Trophoblast cell (in vitro differentiated cells and primary cell): ENCODE measurements at regions not wholly inside any gene's neighbourhood (a gene's known extent, or its start where the extent isn't known, plus 50 kb on each side); places are given as distances from the start of the nearest gene placed in this dataset.

ENCODE experiments used
- DNase-seq, 2 donors: peaks; one replicate each; pipeline ENCODE4 v3.0.0-alpha.2; 2016
- H2AFZ ChIP-seq: 2 replicates; pipeline ENCODE4 v1.6.1; 2013; ENCODE audit warnings: low read length, moderate library complexity, mild to moderate bottlenecking; ENCODE audit not compliant: insufficient read depth, poor library complexity
- H2AK5ac ChIP-seq: 2 replicates; pipeline ENCODE4 v1.6.1; 2013; ENCODE audit warnings: mild to moderate bottlenecking, low read length
- H2BK120ac ChIP-seq: 2 replicates; pipeline ENCODE4 v1.6.1; 2013; ENCODE audit warnings: low read length, mild to moderate bottlenecking, moderate library complexity; ENCODE audit not compliant: insufficient read depth, poor library complexity
- H2BK12ac ChIP-seq: 2 replicates; pipeline ENCODE4 v1.6.1; 2013; ENCODE audit warnings: mild to moderate bottlenecking, low read length, moderate library complexity
- H2BK5ac ChIP-seq: 2 replicates; pipeline ENCODE4 v1.6.1; 2013; ENCODE audit warnings: low read length, low read depth, moderate library complexity, mild to moderate bottlenecking; ENCODE audit not compliant: poor library complexity
- H3K14ac ChIP-seq: 2 replicates; pipeline ENCODE4 v1.6.1; 2013; ENCODE audit warnings: mild to moderate bottlenecking, low read length
- H3K18ac ChIP-seq: 2 replicates; pipeline ENCODE4 v1.6.1; 2013; ENCODE audit warnings: mild to moderate bottlenecking, low read length
- H3K23ac ChIP-seq: 2 replicates; pipeline ENCODE4 v1.6.1; 2013; ENCODE audit warnings: low read length
- H3K27ac ChIP-seq: 2 replicates; pipeline ENCODE4 v1.5.1; 2013; ENCODE audit warnings: low read depth, mild to moderate bottlenecking, inconsistent platforms, low read length, moderate library complexity
- H3K27me3 ChIP-seq: 2 replicates; pipeline ENCODE4 v1.6.1; 2013; ENCODE audit warnings: inconsistent platforms, mild to moderate bottlenecking, low read length, moderate library complexity; ENCODE audit not compliant: insufficient read depth
- H3K36me3 ChIP-seq, 2 experiments: 1 replicate in 1 of 2; 2 replicates in 1 of 2; pipeline ENCODE4 v1.6.1; 2013; ENCODE audit warnings: low read length in 2 of 2, mild to moderate bottlenecking in 2 of 2, moderate library complexity in 1 of 2; ENCODE audit not compliant: insufficient read depth in 2 of 2, control insufficient read depth in 1 of 2
- H3K4ac ChIP-seq: 2 replicates; pipeline ENCODE4 v1.6.1; 2013; ENCODE audit warnings: low read depth, mild to moderate bottlenecking, low read length, moderate library complexity
- H3K4me1 ChIP-seq, 2 experiments: 1 replicate in 1 of 2; 2 replicates in 1 of 2; pipeline ENCODE4 v1.6.1; 2013; ENCODE audit warnings: low read length in 2 of 2, mild to moderate bottlenecking in 2 of 2, moderate library complexity in 1 of 2; ENCODE audit not compliant: insufficient read depth in 2 of 2, control insufficient read depth in 1 of 2
- H3K4me2 ChIP-seq: 2 replicates; pipeline ENCODE4 v1.6.1; 2013; ENCODE audit warnings: inconsistent platforms, mild to moderate bottlenecking, low read length, moderate library complexity
- H3K4me3 ChIP-seq: 2 replicates; pipeline ENCODE4 v1.5.1; 2013; ENCODE audit warnings: mild to moderate bottlenecking, low read depth, low read length, inconsistent platforms
- H3K79me1 ChIP-seq: one replicate; pipeline ENCODE4 v1.6.1; 2013; ENCODE audit warnings: low read length
- H3K79me2 ChIP-seq: 2 replicates; pipeline ENCODE4 v1.6.1; 2013; ENCODE audit warnings: low read length, mild to moderate bottlenecking; ENCODE audit not compliant: control insufficient read depth, insufficient read depth, poor library complexity
- H3K9ac ChIP-seq: 2 replicates; pipeline ENCODE4 v1.6.1; 2013; ENCODE audit warnings: mild to moderate bottlenecking, low read length
- H3K9me3 ChIP-seq: 2 replicates; pipeline ENCODE4 v1.6.1; 2013; ENCODE audit warnings: low read depth, mild to moderate bottlenecking, control low read depth, inconsistent platforms, low read length; ENCODE audit not compliant: insufficient read depth
- H4K12ac ChIP-seq: 2 replicates; pipeline ENCODE4 v1.6.1; 2013; ENCODE audit warnings: low read depth, mild to moderate bottlenecking, low read length, moderate library complexity
- H4K8ac ChIP-seq: 2 replicates; pipeline ENCODE4 v1.6.1; 2013; ENCODE audit warnings: low read depth, mild to moderate bottlenecking, low read length, moderate library complexity
- H4K91ac ChIP-seq: one replicate; pipeline ENCODE4 v1.6.1; 2013; ENCODE audit warnings: low read depth, mild to moderate bottlenecking, low read length, moderate library complexity
- WGBS: extraction: QIAGEN DNeasy Blood & Tissue Kit; methylation state at CpG from one replicate; pipeline ENCODE4 v1.1.7; 2013; ENCODE audit warnings: missing lambda C conversion rate; ENCODE audit not compliant: insufficient read length, insufficient coverage; ENCODE audit errors: extremely low coverage; 5-methylcytosine and 5-hydroxymethylcytosine counted together

GRCh38 chr2:4020153-4020552 lies 316.8 kb downstream of the DCDC2C start:
- Histone ChIP-seq H3K4me1 (no peaks in the 10 kb centered on the region), H2AK5ac (no peak overlapping the region), H2AFZ (no peak overlapping the region), H2BK120ac (no peak overlapping the region), H3K9me3 (peaks cover 9% of the 10 kb centered on the region), H3K27me3 (no peaks in the 10 kb centered on the region), H3K27ac (no peak overlapping the region), H3K36me3 (no peaks in the 10 kb centered on the region), H3K79me1 (no peaks in the 10 kb centered on the region), H4K8ac (no peak overlapping the region), H4K12ac (no peak overlapping the region), H3K14ac (no peak overlapping the region), H3K4me3 (no peak overlapping the region), H3K4me2 (no peak overlapping the region), H2BK5ac (no peak overlapping the region), H4K91ac (no peak overlapping the region), H3K9ac (no peak overlapping the region), H3K4ac (no peak overlapping the region), H3K23ac (no peak overlapping the region), H3K79me2 (no peaks in the 10 kb centered on the region), H3K18ac (no peak overlapping the region), H2BK12ac (no peak overlapping the region)
- no peak for DNase-seq
- WGBS: no CpG with 5 or more reads among the region's 5 CpGs

- Histone ChIP-seq H3K18ac (no peak overlapping the region), H3K79me1 (no peaks in the 10 kb centered on the region), H3K27ac (no peak overlapping the region), H3K79me2 (no peaks in the 10 kb centered on the region), H3K27me3 (no peaks in the 10 kb centered on the region), H4K8ac (no peak overlapping the region), H3K9ac (no peak overlapping the region), H2BK120ac (no peak overlapping the region), H4K91ac (no peak overlapping the region), H2AFZ (no peak overlapping the region), H3K14ac (no peak overlapping the region), H3K4me3 (no peak overlapping the region), H2BK5ac (no peak overlapping the region), H2BK12ac (no peak overlapping the region), H3K4me1 (no peaks in the 10 kb centered on the region), H3K23ac (no peak overlapping the region), H3K4ac (no peak overlapping the region), H3K36me3 (no peaks in the 10 kb centered on the region), H4K12ac (no peak overlapping the region), H3K4me2 (no peak overlapping the region), H3K9me3 (peaks cover 7% of the 10 kb centered on the region), H2AK5ac (no peak overlapping the region)
- WGBS: no CpG with 5 or more reads among the region's 10 CpGs
- DNase-seq: no peak
Measured at GRCh38 chr2:4020649-4021048, 317.3 kb downstream of the DCDC2C start.

GRCh38 chr2:4024605-4025004 lies 321.2 kb downstream of the DCDC2C start:
- Histone ChIP-seq H3K27me3 (no peaks in the 10 kb centered on the region), H4K12ac (no peak overlapping the region), H3K4me3 (no peak overlapping the region), H3K23ac (no peak overlapping the region), H3K9ac (no peak overlapping the region), H2BK5ac (no peak overlapping the region), H3K14ac (no peak overlapping the region), H3K27ac (no peak overlapping the region), H3K9me3 (peaks cover 4% of the 10 kb centered on the region), H3K36me3 (no peaks in the 10 kb centered on the region), H2AK5ac (no peak overlapping the region), H3K4me2 (no peak overlapping the region), H2BK120ac (no peak overlapping the region), H3K18ac (no peak overlapping the region), H4K8ac (no peak overlapping the region), H4K91ac (no peak overlapping the region), H3K4me1 (no peaks in the 10 kb centered on the region), H3K79me1 (no peaks in the 10 kb centered on the region), H3K79me2 (no peaks in the 10 kb centered on the region), H2AFZ (no peak overlapping the region), H2BK12ac (no peak overlapping the region), H3K4ac (no peak overlapping the region)
- DNase-seq: no peak
- whole genome bisulfite sequencing: no CpG with 5 or more reads among the region's 5 CpGs

- no peak overlapping the region for H4K12ac ChIP-seq
- H3K4ac ChIP-seq: no peak overlapping the region
- H3K4me1 ChIP-seq: no peaks in the 10 kb centered on the region
- no peak overlapping the region for H3K23ac ChIP-seq
- no peak overlapping the region for H2AFZ ChIP-seq
- H3K79me2 ChIP-seq: no peaks in the 10 kb centered on the region
- H3K27me3 ChIP-seq: no peaks in the 10 kb centered on the region
- DNase-seq: no peak
- no peak overlapping the region for H3K14ac ChIP-seq
- H3K4me3 ChIP-seq: no peak overlapping the region
- H3K9ac ChIP-seq: no peak overlapping the region
- H3K4me2 ChIP-seq: no peak overlapping the region
- no peak overlapping the region for H2BK120ac ChIP-seq
- H2AK5ac ChIP-seq: no peak overlapping the region
- H2BK5ac ChIP-seq: no peak overlapping the region
- no peaks in the 10 kb centered on the region for H3K79me1 ChIP-seq
- no peak overlapping the region for H4K91ac ChIP-seq
- no peak overlapping the region for H3K18ac ChIP-seq
- no peak overlapping the region for H4K8ac ChIP-seq
- H3K27ac ChIP-seq: no peak overlapping the region
- no peak overlapping the region for H2BK12ac ChIP-seq
- H3K9me3 ChIP-seq: no peaks in the 10 kb centered on the region
- WGBS: no CpG with 5 or more reads among the region's 2 CpGs
- H3K36me3 ChIP-seq: no peaks in the 10 kb centered on the region
Measured at GRCh38 chr2:4029081-4029480, 325.7 kb downstream of the DCDC2C start.
